ENCODE measurements at regions not wholly inside any gene's neighbourhood (a gene's known extent, or its start where the extent isn't known, plus 50 kb on each side); places are given as distances from the start of the nearest gene placed in this dataset.

DNA sequence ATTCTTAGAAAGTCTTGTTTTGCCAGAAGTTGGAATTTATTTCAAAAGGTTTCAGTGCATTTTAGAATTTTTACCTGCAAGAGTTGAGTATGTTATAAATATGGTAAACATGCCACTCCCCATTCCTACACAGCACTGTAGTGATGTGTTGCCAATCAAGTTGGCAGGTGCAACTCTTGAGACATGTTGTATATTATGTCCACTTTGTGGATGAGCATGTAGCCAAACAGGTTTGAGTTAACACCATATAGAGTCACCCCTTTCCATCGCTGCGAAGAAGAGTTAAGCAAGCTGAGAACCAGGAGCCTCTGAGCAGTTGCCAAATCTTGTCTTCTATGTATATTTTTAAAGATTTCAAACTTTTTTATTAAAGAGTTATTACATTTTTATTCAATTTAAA lies 359.8 kb downstream of the LMO7 start:
- no peak for DNase-seq (ENCODE audit: extremely low spot score)
- TF ChIP-seq, protein P1, sequence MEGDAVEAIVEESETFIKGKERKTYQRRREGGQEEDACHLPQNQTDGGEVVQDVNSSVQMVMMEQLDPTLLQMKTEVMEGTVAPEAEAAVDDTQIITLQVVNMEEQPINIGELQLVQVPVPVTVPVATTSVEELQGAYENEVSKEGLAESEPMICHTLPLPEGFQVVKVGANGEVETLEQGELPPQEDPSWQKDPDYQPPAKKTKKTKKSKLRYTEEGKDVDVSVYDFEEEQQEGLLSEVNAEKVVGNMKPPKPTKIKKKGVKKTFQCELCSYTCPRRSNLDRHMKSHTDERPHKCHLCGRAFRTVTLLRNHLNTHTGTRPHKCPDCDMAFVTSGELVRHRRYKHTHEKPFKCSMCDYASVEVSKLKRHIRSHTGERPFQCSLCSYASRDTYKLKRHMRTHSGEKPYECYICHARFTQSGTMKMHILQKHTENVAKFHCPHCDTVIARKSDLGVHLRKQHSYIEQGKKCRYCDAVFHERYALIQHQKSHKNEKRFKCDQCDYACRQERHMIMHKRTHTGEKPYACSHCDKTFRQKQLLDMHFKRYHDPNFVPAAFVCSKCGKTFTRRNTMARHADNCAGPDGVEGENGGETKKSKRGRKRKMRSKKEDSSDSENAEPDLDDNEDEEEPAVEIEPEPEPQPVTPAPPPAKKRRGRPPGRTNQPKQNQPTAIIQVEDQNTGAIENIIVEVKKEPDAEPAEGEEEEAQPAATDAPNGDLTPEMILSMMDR (IDR thresholded peaks at IDR 0.05; ENCODE audit: control extremely low read depth, extremely low read depth, low read depth, missing control alignments): no peak
- ChIA-PET POLR2A (no interaction called here), CTCF (no interaction called here)

DNA sequence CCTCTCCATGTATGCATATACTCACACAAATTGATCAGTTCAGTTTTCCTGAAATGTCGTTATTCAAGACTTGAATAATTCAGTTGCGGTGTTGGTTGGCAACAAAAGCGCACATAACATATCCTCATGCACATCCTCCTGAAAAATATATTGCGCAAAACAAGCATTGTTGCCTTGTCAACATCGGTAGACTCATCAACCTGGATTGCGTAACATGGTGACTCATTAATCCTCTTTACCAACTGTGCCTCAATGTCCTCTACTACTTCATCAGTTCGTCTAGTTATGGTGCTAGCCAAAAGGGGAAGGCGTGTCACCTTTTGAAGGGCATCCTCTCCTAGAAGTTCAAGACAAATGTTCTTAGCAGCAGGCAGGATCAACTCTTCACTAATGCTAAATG lies 357.7 kb downstream of the LMO7 start:
- TF ChIP-seq, protein P1 (IDR thresholded peaks at IDR 0.05; ENCODE audit: control extremely low read depth, extremely low read depth, low read depth, missing control alignments): no peak
- CTCF ChIA-PET: interaction anchor here (0.9 to 1.8 kb wide), 4 partner anchors 8 to 117 kb away, joined by 3 to 9 read pairs (median 4); no protein-coding TSS in a partner anchor
- no peak for DNase-seq (ENCODE audit: extremely low spot score)
- POLR2A ChIA-PET: no interaction called here

DNA sequence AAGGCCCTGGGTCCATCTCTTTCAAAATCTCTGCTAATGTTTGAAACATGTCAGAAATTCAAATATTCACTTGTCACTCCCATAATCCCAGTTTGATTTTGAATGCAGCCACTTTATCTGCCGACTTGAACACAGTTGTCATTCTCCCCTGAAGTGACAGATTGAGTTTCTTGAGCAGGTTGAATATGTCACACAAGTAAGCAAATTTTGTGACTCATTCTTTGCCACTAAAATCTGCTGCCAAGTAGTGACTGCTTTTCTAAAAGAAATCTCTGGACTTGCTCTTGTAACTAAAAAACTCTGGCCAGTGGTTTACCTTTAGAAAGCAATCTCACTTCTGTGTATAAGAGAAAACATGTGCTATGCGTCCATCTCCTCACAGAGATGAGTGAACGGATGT lies 357.1 kb downstream of the LMO7 start:
- DNase-seq (ENCODE audit: extremely low spot score): no peak
- TF ChIP-seq, protein P1 (IDR thresholded peaks at IDR 0.05; ENCODE audit: control extremely low read depth, extremely low read depth, low read depth, missing control alignments): no peak
- ChIA-PET POLR2A (no interaction called here), CTCF (no interaction called here)

DNA sequence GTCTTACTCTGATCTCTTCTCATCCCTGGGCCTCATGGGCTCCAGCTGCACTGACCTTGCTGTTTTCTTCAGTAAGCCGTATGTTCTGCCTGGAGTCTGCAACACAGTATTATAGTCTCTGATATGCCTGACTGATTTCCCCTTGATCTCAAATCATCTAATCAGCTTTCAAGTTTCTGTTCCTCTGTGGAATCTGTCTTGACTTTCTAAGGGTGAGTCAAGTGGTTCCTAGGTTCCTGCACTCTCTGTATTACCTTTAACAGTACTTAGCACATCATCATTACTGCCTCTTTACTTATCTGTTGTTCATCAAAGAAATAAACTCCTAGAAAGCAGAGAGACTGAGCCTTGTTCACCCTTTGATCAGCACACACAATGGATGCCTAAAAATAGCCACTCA lies 350.7 kb downstream of the LMO7 start:
- TF ChIP-seq, protein P1 (IDR thresholded peaks at IDR 0.05; ENCODE audit: control extremely low read depth, extremely low read depth, low read depth, missing control alignments): no peak
- DNase-seq (ENCODE audit: extremely low spot score): peak; percentile 37
- CTCF ChIA-PET: no interaction called here
- POLR2A ChIA-PET: no interaction called here

DNA sequence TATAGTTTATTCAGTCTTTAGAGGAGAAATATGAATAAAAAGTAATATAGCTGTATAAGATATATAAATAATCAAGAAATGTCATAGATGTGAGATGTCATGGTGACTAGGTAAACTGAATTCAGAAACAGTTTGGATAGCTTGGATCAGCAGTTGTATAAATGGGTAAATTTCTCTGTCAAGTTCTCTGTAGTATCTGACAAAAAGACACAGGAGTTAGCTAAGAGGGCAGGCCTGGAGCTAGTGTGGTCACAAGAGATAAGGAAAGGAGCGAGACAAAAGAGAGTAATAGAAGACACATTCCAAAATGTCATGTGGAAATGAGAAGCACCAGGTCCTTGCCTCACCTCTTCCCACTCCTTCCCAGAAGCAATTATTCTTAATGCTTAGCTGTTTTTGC lies 349.0 kb downstream of the LMO7 start:
- TF ChIP-seq, protein P1 (IDR thresholded peaks at IDR 0.05; ENCODE audit: control extremely low read depth, extremely low read depth, low read depth, missing control alignments): no peak
- no peak for DNase-seq (ENCODE audit: extremely low spot score)
- POLR2A ChIA-PET: no interaction called here
- CTCF ChIA-PET: interaction anchor here (0.9 to 1.5 kb wide), 4 partner anchors 9 to 39 kb away, joined by 3 to 7 read pairs (median 4); no protein-coding TSS in a partner anchor

DNA sequence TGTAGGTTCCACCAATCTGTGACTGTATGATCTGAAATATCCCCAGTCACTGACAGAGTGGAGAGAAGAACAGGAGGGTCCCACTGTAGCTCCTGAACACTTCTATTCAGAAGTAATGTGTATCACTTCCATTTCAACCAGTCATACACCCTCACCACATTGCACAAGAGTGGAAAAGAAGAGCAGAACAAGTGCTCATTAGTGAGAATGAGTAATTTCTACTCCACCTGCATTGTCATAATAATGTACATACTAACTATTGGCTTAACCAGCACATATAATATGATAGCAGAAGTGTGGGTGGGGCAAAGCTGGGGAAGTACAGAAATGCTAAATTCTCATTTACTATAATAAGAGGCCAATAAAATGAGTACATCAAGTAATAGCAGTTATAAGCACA lies 342.7 kb downstream of the LMO7 start:
- ChIA-PET CTCF (interaction anchor here (0.9 to 1.9 kb wide), 3 partner anchors 10 to 103 kb away, joined by 3 to 6 read pairs (median 3); no protein-coding TSS in a partner anchor), POLR2A (no interaction called here)
- no peak for DNase-seq (ENCODE audit: extremely low spot score)
- TF ChIP-seq, protein P1 (IDR thresholded peaks at IDR 0.05; ENCODE audit: control extremely low read depth, extremely low read depth, low read depth, missing control alignments): no peak
